ENCODE measurements at regions not wholly inside any gene's neighbourhood (a gene's known extent, or its start where the extent isn't known, plus 50 kb on each side); places are given as distances from the start of the nearest gene placed in this dataset.

- TF ChIP-seq POLR2A (IDR thresholded peaks at IDR 0.05): no peak
- TF ChIP-seq, protein P1, sequence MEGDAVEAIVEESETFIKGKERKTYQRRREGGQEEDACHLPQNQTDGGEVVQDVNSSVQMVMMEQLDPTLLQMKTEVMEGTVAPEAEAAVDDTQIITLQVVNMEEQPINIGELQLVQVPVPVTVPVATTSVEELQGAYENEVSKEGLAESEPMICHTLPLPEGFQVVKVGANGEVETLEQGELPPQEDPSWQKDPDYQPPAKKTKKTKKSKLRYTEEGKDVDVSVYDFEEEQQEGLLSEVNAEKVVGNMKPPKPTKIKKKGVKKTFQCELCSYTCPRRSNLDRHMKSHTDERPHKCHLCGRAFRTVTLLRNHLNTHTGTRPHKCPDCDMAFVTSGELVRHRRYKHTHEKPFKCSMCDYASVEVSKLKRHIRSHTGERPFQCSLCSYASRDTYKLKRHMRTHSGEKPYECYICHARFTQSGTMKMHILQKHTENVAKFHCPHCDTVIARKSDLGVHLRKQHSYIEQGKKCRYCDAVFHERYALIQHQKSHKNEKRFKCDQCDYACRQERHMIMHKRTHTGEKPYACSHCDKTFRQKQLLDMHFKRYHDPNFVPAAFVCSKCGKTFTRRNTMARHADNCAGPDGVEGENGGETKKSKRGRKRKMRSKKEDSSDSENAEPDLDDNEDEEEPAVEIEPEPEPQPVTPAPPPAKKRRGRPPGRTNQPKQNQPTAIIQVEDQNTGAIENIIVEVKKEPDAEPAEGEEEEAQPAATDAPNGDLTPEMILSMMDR (IDR thresholded peaks at IDR 0.05): no peak
These were observed 89.3 kb upstream of the CPNE4 start for GRCh38 chr3:132124096-132124495.
